ENCODE measurements at regions not wholly inside any gene's neighbourhood (a gene's known extent, or its start where the extent isn't known, plus 50 kb on each side); places are given as distances from the start of the nearest gene placed in this dataset.
"Not testable (repeated sequence)": the region's sequence is repeated elsewhere in the genome, so short reads cannot be mapped to it uniquely, and the experiment has no call there.

DNA sequence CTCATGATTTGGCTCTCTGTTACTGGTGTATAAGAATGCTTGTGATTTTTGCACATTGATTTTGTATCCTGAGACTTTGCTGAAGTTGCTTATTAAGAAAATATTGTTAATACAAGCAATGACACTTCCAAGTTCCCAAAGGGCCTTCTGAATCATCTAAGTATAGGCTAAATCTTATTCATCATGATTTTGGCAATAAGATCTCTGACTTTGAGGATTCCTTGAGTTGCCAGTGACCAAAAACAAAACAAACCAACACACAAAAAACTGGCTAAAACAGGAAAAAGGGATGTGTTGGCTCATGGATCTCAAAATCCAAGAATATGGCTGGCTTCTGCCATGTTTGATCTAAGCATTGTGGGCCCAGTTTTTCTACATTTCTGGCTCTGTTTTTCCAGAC, 163.4 kb downstream of the HHIPL2 start:
- H3K9me3 Mint-ChIP-seq: peaks cover 9% of the 10 kb centered on the region

DNA sequence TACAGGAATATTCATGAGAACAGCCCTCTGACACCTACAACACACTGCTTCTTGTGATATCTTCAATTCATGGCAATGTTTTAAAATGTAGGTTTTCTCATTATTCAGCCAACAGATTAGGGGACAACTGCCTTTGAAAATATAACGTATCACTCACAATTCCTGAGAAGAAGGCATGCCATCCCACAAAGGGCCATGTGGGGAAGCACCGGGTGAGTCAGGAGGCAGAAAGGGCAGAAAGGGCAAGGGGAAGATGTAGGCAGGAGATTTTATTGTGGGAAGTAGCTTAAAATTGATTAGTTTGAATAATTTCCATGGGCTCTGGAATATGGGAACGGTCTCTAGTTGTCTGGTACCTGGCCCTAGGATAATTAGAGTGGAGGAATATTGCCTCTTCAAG, 165.7 kb downstream of the HHIPL2 start:
- Histone ChIP-seq H3K4me1 (ENCODE audit: control insufficient read depth, insufficient read depth, low read length) (no peaks in the 10 kb centered on the region), H3K27ac (ENCODE audit: low read depth, low read length) (no peak overlapping the region), H3K27me3 (ENCODE audit: control insufficient read depth, insufficient read depth, low read length, poor library complexity, severe bottlenecking) (no peaks in the 10 kb centered on the region), H3K9me3 (ENCODE audit: control insufficient read depth, low read length) (peaks cover 5% of the 10 kb centered on the region), H3K9ac (ENCODE audit: extremely low read depth, low read length, poor library complexity, severe bottlenecking) (no peak overlapping the region), H3K4me3 (ENCODE audit: low read length) (no peak overlapping the region), H3K36me3 (ENCODE audit: control insufficient read depth, insufficient read depth, low read length) (no peaks in the 10 kb centered on the region)
- Mint-ChIP-seq H3K4me3 (no peak overlapping the region), H3K27ac (no peak overlapping the region), H3K36me3 (ENCODE audit: low read depth) (no peaks in the 10 kb centered on the region), H3K27me3 (ENCODE audit: insufficient read depth) (no peaks in the 10 kb centered on the region), H3K9me3 (peaks cover 10% of the 10 kb centered on the region), H3K4me1 (no peaks in the 10 kb centered on the region)
- DNase-seq: no peak
- TF ChIP-seq, protein P1, sequence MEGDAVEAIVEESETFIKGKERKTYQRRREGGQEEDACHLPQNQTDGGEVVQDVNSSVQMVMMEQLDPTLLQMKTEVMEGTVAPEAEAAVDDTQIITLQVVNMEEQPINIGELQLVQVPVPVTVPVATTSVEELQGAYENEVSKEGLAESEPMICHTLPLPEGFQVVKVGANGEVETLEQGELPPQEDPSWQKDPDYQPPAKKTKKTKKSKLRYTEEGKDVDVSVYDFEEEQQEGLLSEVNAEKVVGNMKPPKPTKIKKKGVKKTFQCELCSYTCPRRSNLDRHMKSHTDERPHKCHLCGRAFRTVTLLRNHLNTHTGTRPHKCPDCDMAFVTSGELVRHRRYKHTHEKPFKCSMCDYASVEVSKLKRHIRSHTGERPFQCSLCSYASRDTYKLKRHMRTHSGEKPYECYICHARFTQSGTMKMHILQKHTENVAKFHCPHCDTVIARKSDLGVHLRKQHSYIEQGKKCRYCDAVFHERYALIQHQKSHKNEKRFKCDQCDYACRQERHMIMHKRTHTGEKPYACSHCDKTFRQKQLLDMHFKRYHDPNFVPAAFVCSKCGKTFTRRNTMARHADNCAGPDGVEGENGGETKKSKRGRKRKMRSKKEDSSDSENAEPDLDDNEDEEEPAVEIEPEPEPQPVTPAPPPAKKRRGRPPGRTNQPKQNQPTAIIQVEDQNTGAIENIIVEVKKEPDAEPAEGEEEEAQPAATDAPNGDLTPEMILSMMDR (conservative IDR thresholded peaks at IDR 0.05): no peak
- 75 to 90% methylated on average over 1 to 3 of the region's 3 CpGs for WGBS, 2 experiments (ENCODE audit: insufficient coverage in 1 of 2, insufficient read length in 1 of 2)

More for the DNA sequence above, 163.4 kb downstream of the HHIPL2 start:
- Histone ChIP-seq H3K4me3 (ENCODE audit: low read length) (no peak overlapping the region), H3K36me3 (ENCODE audit: control insufficient read depth, insufficient read depth, low read length) (no peaks in the 10 kb centered on the region), H3K9ac (ENCODE audit: extremely low read depth, low read length, poor library complexity, severe bottlenecking) (no peak overlapping the region), H3K27ac (ENCODE audit: low read depth, low read length) (no peak overlapping the region), H3K27me3 (ENCODE audit: control insufficient read depth, insufficient read depth, low read length, poor library complexity, severe bottlenecking) (no peaks in the 10 kb centered on the region), H3K4me1 (ENCODE audit: control insufficient read depth, insufficient read depth, low read length) (no peaks in the 10 kb centered on the region), H3K9me3 (ENCODE audit: control insufficient read depth, low read length) (peaks cover 5% of the 10 kb centered on the region)
- H3K27ac Mint-ChIP-seq: no peak overlapping the region
- no peaks in the 10 kb centered on the region for H3K4me1 Mint-ChIP-seq
- H3K27me3 Mint-ChIP-seq (ENCODE audit: insufficient read depth): peaks cover 2% of the 10 kb centered on the region
- DNase-seq: no peak
- no peak overlapping the region for H3K4me3 Mint-ChIP-seq
- TF ChIP-seq, protein P1 (conservative IDR thresholded peaks at IDR 0.05): no peak
- H3K36me3 Mint-ChIP-seq (ENCODE audit: low read depth): no peaks in the 10 kb centered on the region

DNA sequence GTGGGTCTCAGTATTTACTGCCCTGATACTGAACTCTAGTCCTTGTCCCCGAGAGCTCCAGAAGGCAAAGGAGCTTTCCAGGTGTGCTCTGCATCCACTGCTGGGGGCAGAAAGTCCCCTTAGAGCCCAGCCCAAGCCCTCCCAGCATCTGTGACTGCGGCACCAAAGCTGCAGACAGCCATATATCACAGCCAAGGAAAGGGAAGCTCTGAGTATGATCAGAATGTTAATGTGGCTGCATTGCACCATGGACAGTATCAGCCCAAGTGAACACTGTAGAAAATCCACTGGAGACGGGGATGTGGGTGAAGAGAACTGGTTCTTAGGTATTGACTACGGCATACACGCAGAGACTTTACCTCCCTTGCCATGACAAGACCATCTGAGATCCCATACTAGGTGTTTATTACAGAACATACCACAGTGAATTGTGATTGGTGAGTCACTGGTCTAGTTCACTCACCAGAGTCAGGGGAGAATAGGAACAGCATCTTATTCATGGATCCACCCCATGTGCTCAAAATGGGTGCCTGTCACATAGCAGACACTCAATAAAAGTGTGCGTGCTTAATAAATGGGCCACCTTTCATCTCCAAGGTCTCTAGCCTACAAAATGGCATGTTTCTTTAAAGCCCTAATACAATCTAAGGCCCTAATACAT, 170.3 kb downstream of the HHIPL2 start:
- no peaks in the 10 kb centered on the region for H3K4me1 ChIP-seq (ENCODE audit: control insufficient read depth, insufficient read depth, low read length)
- Mint-ChIP-seq H3K27ac (no peak overlapping the region), H3K4me1 (peaks cover 6% of the 10 kb centered on the region), H3K9me3 (peaks cover 6% of the 10 kb centered on the region), H3K27me3 (ENCODE audit: insufficient read depth) (peaks cover 2% of the 10 kb centered on the region), H3K4me3 (no peak overlapping the region), H3K36me3 (ENCODE audit: low read depth) (no peaks in the 10 kb centered on the region)
- no peak for DNase-seq
- WGBS, 2 experiments (ENCODE audit: insufficient coverage in 1 of 2, insufficient read length in 1 of 2): 85 to 93% methylated on average over 3 to 6 of the region's 6 CpGs
- H3K9ac ChIP-seq (ENCODE audit: extremely low read depth, low read length, poor library complexity, severe bottlenecking): no peak overlapping the region
- H3K27me3 ChIP-seq (ENCODE audit: control insufficient read depth, insufficient read depth, low read length, poor library complexity, severe bottlenecking): no peaks in the 10 kb centered on the region
- H3K36me3 ChIP-seq (ENCODE audit: control insufficient read depth, insufficient read depth, low read length): no peaks in the 10 kb centered on the region
- no peak overlapping the region for H3K27ac ChIP-seq (ENCODE audit: low read depth, low read length)
- peaks cover 5% of the 10 kb centered on the region for H3K9me3 ChIP-seq (ENCODE audit: control insufficient read depth, low read length)
- no peak overlapping the region for H3K4me3 ChIP-seq (ENCODE audit: low read length)
- TF ChIP-seq, protein P1 (conservative IDR thresholded peaks at IDR 0.05): no peak

DNA sequence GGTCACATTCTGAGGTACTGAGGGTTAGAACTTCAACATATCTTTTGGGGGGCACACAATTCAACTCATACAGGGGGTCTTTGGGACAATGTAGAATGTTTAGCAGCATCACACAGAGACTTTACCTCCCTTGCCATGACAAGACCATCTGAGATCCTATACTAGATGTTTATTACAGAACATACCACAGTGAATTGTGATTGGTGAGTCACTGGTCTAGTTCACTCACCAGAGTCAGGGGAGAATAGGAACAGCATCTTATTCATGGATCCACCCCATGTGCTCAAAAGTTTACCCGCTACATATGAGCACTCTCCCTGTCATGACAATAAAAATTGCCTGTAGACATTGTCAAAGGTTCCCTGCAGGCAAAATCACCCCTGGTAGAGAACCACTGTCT, 171.1 kb downstream of the HHIPL2 start:
- not testable (repeated sequence) for H3K36me3 Mint-ChIP-seq (ENCODE audit: low read depth); H3K27me3 ChIP-seq (ENCODE audit: control insufficient read depth, insufficient read depth, low read length, poor library complexity, severe bottlenecking); H3K4me3 ChIP-seq (ENCODE audit: low read length); H3K27ac ChIP-seq (ENCODE audit: low read depth, low read length); H3K36me3 ChIP-seq (ENCODE audit: control insufficient read depth, insufficient read depth, low read length); H3K27me3 Mint-ChIP-seq (ENCODE audit: insufficient read depth); H3K4me1 ChIP-seq (ENCODE audit: control insufficient read depth, insufficient read depth, low read length); H3K9ac ChIP-seq (ENCODE audit: extremely low read depth, low read length, poor library complexity, severe bottlenecking); H3K4me1 Mint-ChIP-seq; H3K4me3 Mint-ChIP-seq; H3K9me3 Mint-ChIP-seq; H3K27ac Mint-ChIP-seq; H3K9me3 ChIP-seq (ENCODE audit: control insufficient read depth, low read length); DNase-seq
- WGBS, 2 experiments (ENCODE audit: insufficient coverage in 1 of 2, insufficient read length in 1 of 2): 92 to 100% methylated on average over 1 of the region's 1 CpG
